OCI-LY1 (cell line): ENCODE measurements at regions not wholly inside any gene's neighbourhood (a gene's known extent, or its start where the extent isn't known, plus 50 kb on each side); places are given as distances from the start of the nearest gene placed in this dataset.

Source experiments
- H2AFZ ChIP-seq: fragments of 200-600 bp; sonication (generic), shearing (Covaris generic); 2 replicates; pipeline ENCODE4 v1.6.0; 2014; ENCODE audit warnings: antibody characterized with exemption, mild to moderate bottlenecking, low read length
- H3F3A ChIP-seq: fragments of 200-600 bp; sonication (generic), shearing (Covaris generic); 2 replicates; pipeline ENCODE4 v1.6.0; 2014; ENCODE audit warnings: mild to moderate bottlenecking, antibody characterized with exemption, low read length, moderate library complexity; ENCODE audit not compliant: insufficient read depth
- H3K27ac ChIP-seq: fragments of 200-600 bp; sonication (generic); 2 replicates; pipeline ENCODE4 v1.5.1; 2014; ENCODE audit warnings: low read length, mixed run types, mild to moderate bottlenecking, low read depth; ENCODE audit not compliant: poor library complexity, severe bottlenecking
- H3K27me3 ChIP-seq: fragments of 200-600 bp; sonication (generic); 2 replicates; pipeline ENCODE4 v1.6.0; 2014; ENCODE audit warnings: antibody characterized with exemption, mild to moderate bottlenecking, low read length, moderate library complexity; ENCODE audit not compliant: insufficient read depth
- H3K36me3 ChIP-seq: fragments of 200-600 bp; sonication (generic); 2 replicates; pipeline ENCODE4 v1.6.1; 2014; ENCODE audit warnings: mild to moderate bottlenecking, antibody characterized with exemption, low read length, moderate library complexity, mixed read lengths; ENCODE audit not compliant: insufficient read depth
- H3K4me1 ChIP-seq: fragments of 200-600 bp; sonication (generic); 2 replicates; pipeline ENCODE4 v1.5.1; 2014; ENCODE audit warnings: mild to moderate bottlenecking, low read length, moderate library complexity; ENCODE audit not compliant: insufficient read depth, severe bottlenecking
- H3K4me2 ChIP-seq: fragments of 200-600 bp; sonication (generic), shearing (Covaris generic); 2 replicates; pipeline ENCODE4 v1.6.1; 2014; ENCODE audit warnings: low read length
- H3K4me3 ChIP-seq: fragments of 200-600 bp; sonication (generic); 2 replicates; pipeline ENCODE4 v1.5.1; 2014; ENCODE audit warnings: low read length, low read depth, mild to moderate bottlenecking, mixed read lengths; ENCODE audit not compliant: poor library complexity, severe bottlenecking
- H3K79me2 ChIP-seq: fragments of 200-600 bp; shearing (Covaris generic); 2 replicates; pipeline ENCODE4 v1.6.1; 2016; ENCODE audit warnings: mixed run types, low read length, mixed read lengths; ENCODE audit not compliant: insufficient read depth
- H3K9ac ChIP-seq: fragments of 200-600 bp; sonication (generic), shearing (Covaris generic); 2 replicates; pipeline ENCODE4 v1.6.1; 2014; ENCODE audit warnings: mild to moderate bottlenecking, low read length, mixed read lengths
- H3K9me2 ChIP-seq: fragments of 200-600 bp; sonication (generic), shearing (Covaris generic); 2 replicates; pipeline ENCODE4 v1.6.1; 2014; ENCODE audit warnings: low read depth, mild to moderate bottlenecking, low read length, mixed read lengths
- H3K9me3 ChIP-seq: fragments of 200-600 bp; shearing (Covaris generic); 2 replicates; pipeline ENCODE4 v1.6.1; 2014; ENCODE audit warnings: low read length, mixed read lengths
- H4K20me1 ChIP-seq: fragments of 200-600 bp; sonication (generic), shearing (Covaris generic); 2 replicates; pipeline ENCODE4 v1.6.0; 2016; ENCODE audit warnings: mild to moderate bottlenecking, low read length; ENCODE audit not compliant: insufficient read depth
- EZH2 ChIP-seq: fragments of 200-600 bp; sonication (generic), shearing (Covaris generic); IDR thresholded peaks from 2 replicates; pipeline ENCODE4 v1.8.0; 2017; ENCODE audit warnings: borderline replicate concordance, mixed run types, mild to moderate bottlenecking, antibody characterized with exemption, low read length, moderate library complexity, mixed read lengths
- TF ChIP-seq, protein P1 (sequence below): fragments of 200-600 bp; sonication (generic), shearing (Covaris generic); IDR thresholded peaks from 2 replicates; pipeline ENCODE4 v1.5.1; 2017; ENCODE audit warnings: mild to moderate bottlenecking, antibody characterized with exemption, low read length, moderate library complexity, mixed read lengths

DNA sequence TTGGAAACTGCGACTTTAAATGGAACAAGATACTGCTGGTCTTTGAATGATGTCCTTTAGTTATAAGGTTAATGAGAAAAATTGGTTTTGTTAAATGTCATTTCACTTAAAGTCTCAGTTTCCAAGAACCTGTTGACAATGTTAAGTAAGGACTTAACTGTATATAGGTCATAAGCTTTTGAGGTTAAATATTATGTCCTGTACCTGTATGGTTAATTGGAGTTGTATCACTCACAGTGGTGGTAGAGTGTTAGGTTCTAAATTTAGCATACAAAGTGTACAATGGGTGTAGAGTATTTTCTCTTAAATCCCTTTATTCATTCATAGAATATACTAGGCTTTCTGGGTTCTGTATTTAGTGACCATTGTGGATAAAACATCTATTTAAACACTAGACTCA lies 110.2 kb downstream of the HAUS1 start:
- no peak overlapping the region for H3K4me3 ChIP-seq
- H3K27ac ChIP-seq = no peak overlapping the region
- H3K9me2 ChIP-seq = no peaks in the 10 kb centered on the region
- H3K9ac ChIP-seq = no peak overlapping the region
- peaks cover 37% of the 10 kb centered on the region for H3K4me1 ChIP-seq
- peaks cover 92% of the 10 kb centered on the region for H3K79me2 ChIP-seq
- H3F3A ChIP-seq = no peaks in the 10 kb centered on the region
- no peak for TF ChIP-seq EZH2
- TF ChIP-seq, protein P1, sequence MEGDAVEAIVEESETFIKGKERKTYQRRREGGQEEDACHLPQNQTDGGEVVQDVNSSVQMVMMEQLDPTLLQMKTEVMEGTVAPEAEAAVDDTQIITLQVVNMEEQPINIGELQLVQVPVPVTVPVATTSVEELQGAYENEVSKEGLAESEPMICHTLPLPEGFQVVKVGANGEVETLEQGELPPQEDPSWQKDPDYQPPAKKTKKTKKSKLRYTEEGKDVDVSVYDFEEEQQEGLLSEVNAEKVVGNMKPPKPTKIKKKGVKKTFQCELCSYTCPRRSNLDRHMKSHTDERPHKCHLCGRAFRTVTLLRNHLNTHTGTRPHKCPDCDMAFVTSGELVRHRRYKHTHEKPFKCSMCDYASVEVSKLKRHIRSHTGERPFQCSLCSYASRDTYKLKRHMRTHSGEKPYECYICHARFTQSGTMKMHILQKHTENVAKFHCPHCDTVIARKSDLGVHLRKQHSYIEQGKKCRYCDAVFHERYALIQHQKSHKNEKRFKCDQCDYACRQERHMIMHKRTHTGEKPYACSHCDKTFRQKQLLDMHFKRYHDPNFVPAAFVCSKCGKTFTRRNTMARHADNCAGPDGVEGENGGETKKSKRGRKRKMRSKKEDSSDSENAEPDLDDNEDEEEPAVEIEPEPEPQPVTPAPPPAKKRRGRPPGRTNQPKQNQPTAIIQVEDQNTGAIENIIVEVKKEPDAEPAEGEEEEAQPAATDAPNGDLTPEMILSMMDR = no peak
- no peaks in the 10 kb centered on the region for H3K9me3 ChIP-seq
- no peak overlapping the region for H3K4me2 ChIP-seq
- no peaks in the 10 kb centered on the region for H3K27me3 ChIP-seq
- H4K20me1 ChIP-seq = no peaks in the 10 kb centered on the region
- H3K36me3 ChIP-seq = peaks cover 41% of the 10 kb centered on the region
- H2AFZ ChIP-seq = no peak overlapping the region

DNA sequence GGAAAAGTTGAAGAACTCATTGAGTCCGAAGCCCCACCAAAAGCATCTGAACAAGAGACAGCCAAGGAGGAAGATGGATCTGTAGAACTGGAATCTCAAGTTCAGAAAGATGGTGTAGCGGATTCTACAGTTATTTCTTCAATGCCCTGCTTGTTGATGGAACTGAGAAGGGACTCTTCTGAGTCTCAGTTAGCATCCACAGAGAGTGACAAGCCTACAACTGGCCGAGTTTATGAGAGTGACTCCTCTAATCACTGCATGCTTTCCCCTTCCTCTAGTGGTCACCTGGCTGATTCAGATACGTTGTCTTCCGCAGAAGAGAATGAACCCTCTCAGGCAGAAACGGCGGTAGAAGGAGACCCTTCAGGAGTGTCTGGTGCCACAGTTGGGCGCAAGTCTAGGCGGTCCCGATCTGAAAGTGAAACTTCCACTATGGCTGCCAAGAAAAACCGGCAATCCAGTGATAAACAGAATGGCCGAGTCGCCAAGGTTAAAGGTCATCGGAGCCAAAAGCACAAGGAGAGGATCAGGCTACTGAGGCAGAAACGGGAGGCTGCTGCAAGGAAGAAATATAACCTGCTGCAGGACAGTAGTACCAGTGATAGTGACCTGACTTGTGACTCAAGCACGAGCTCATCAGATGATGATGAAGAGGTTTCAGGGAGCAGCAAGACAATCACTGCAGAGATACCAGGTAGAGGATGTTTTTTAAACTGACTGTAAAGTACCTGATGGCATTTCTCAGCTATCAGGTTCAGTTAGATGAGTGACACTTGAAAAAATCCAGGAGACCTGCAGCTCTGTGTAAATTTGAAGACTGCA lies 111.9 kb downstream of the HAUS1 start:
- Histone ChIP-seq H3K27ac (no peak overlapping the region), H3K4me3 (no peak overlapping the region), H3K36me3 (peaks cover 50% of the 10 kb centered on the region), H3K27me3 (no peaks in the 10 kb centered on the region), H3K4me2 (no peak overlapping the region), H2AFZ (no peak overlapping the region), H4K20me1 (0 out of 2 replicates have a peak, but pooled peaks cover 3% of the 10 kb centered on the region), H3F3A (no peaks in the 10 kb centered on the region), H3K9me2 (no peaks in the 10 kb centered on the region), H3K4me1 (peaks cover 27% of the 10 kb centered on the region), H3K9me3 (no peaks in the 10 kb centered on the region), H3K79me2 (peaks cover 95% of the 10 kb centered on the region), H3K9ac (no peak overlapping the region)
- no peak for TF ChIP-seq EZH2
- TF ChIP-seq, protein P1 = no peak

DNA sequence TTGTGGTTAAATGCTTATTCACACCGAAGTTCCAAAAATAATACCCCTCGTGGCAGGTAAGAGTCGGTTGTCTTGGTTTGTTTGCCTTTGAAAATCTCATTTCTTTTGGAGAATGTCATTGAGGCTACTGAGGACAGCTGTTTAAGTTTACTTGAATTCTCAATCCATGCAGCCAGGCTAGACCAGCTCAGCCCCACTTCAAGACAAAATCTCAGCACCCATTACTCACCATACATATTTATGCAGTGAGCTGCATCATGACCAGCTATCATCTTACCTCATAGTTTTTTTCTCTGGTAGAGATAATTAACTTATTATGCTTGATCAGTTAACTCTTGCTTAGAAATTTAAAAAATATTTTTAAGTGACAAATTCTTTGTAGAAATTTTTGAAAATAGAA lies 115.9 kb downstream of the HAUS1 start:
- Histone ChIP-seq H3K9me3 (no peaks in the 10 kb centered on the region), H3K36me3 (peaks cover 58% of the 10 kb centered on the region), H3K4me1 (peaks cover 17% of the 10 kb centered on the region), H3K4me2 (no peak overlapping the region), H3K9me2 (no peaks in the 10 kb centered on the region), H3K27me3 (no peaks in the 10 kb centered on the region), H3K79me2 (peaks cover 80% of the 10 kb centered on the region), H3F3A (peaks cover 3% of the 10 kb centered on the region; the same call in 1 of the 2 replicates), H4K20me1 (0 out of 2 replicates have a peak, but pooled peaks cover 3% of the 10 kb centered on the region), H2AFZ (no peak overlapping the region), H3K9ac (no peak overlapping the region), H3K27ac (no peak overlapping the region), H3K4me3 (no peak overlapping the region)
- TF ChIP-seq EZH2 = no peak
- TF ChIP-seq, protein P1 = no peak
